ENCODE measurements at regions not wholly inside any gene's neighbourhood (a gene's known extent, or its start where the extent isn't known, plus 50 kb on each side); places are given as distances from the start of the nearest gene placed in this dataset.

- TF ChIP-seq CTCF (IDR thresholded peaks at IDR 0.05; ENCODE audit: borderline replicate concordance, insufficient read depth, low read depth, low read length) = no peak
- H3K4me3 ChIP-seq (ENCODE audit: low read depth, low read length) = no peak overlapping the region
Measured at GRCh38 chr9:19521205-19521604, 112.4 kb downstream of the ACER2 start.

GRCh38 chr9:19517202-19517942 lies 108.6 kb downstream of the ACER2 start:
- no peak overlapping the region for H3K4me3 ChIP-seq (ENCODE audit: low read depth, low read length)
- peak; percentile 60; the same call in 1 of the 2 replicates for TF ChIP-seq CTCF (IDR thresholded peaks at IDR 0.05; ENCODE audit: borderline replicate concordance, insufficient read depth, low read depth, low read length)

GRCh38 chr9:19516348-19516747 lies 107.5 kb downstream of the ACER2 start:
- H3K4me3 ChIP-seq (ENCODE audit: low read depth, low read length) = no peak overlapping the region
- no peak for TF ChIP-seq CTCF (IDR thresholded peaks at IDR 0.05; ENCODE audit: borderline replicate concordance, insufficient read depth, low read depth, low read length)

- H3K4me3 ChIP-seq (ENCODE audit: low read depth, low read length) = no peak overlapping the region
- TF ChIP-seq CTCF (IDR thresholded peaks at IDR 0.05; ENCODE audit: borderline replicate concordance, insufficient read depth, low read depth, low read length) = no peak
Measured at GRCh38 chr9:19513671-19514275, 105.0 kb downstream of the ACER2 start.

GRCh38 chr9:19512103-19512832 lies 103.5 kb downstream of the ACER2 start:
- no peak overlapping the region for H3K4me3 ChIP-seq (ENCODE audit: low read depth, low read length)
- TF ChIP-seq CTCF (IDR thresholded peaks at IDR 0.05; ENCODE audit: borderline replicate concordance, insufficient read depth, low read depth, low read length) = no peak

GRCh38 chr9:19511694-19512093 lies 102.9 kb downstream of the ACER2 start:
- H3K4me3 ChIP-seq (ENCODE audit: low read depth, low read length) = no peak overlapping the region
- no peak for TF ChIP-seq CTCF (IDR thresholded peaks at IDR 0.05; ENCODE audit: borderline replicate concordance, insufficient read depth, low read depth, low read length)
